PC-9 (cell line): ENCODE measurements at regions not wholly inside any gene's neighbourhood (a gene's known extent, or its start where the extent isn't known, plus 50 kb on each side); places are given as distances from the start of the nearest gene placed in this dataset.

Experiments used
- CTCF ChIP-seq: fragments of 200-600 bp; sonication (generic); conservative IDR thresholded peaks from 2 replicates; pipeline ENCODE4 v1.6.1; 2017; ENCODE audit warnings: mixed run types, antibody characterized with exemption, mild to moderate bottlenecking, moderate library complexity
- EZH2 ChIP-seq: fragments of 200-600 bp; sonication (generic); IDR thresholded peaks from 2 replicates; pipeline ENCODE4 v1.8.0; 2017; ENCODE audit warnings: antibody characterized with exemption, low read depth

DNA sequence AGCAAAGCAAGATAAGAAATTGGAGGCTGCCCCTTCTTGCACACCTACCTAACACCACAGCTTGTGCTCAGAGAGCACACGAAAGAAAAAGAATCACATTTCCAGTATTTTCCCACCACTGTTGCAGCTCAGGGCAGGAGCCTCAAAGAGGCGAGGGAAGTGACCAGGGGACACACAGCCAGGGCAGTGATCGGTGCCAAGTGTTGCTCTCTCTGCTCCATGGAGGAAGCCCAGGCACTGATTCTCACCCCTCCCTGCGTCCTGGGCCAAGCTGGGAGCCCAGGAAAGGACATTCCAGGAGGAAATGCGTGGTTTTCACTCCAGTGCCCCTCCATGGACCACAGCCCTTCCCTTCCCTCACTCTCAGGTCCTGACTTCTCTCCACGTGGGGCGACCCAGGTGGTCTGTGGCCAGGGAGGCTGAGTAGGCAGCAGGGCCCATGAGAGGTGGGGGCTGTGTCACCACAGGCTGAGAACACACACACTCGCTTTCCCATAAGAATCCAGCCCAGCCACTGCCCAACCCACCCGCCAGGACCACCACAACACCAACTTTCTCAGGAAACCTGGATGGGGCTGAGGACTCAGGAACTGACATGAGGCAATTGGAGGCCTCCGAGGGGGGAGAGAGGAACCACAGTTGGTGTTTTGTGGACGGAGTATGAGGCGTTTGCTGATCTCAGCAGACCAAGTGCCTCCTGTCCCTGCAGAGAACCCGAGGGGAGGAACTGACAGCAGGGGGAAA is 81.7 kb upstream of the MAFB start:
- TF ChIP-seq CTCF, result no peak
- no peak for TF ChIP-seq EZH2
